Gastroesophageal sphincter (tissue), 3 donors: ENCODE measurements at regions not wholly inside any gene's neighbourhood (a gene's known extent, or its start where the extent isn't known, plus 50 kb on each side); places are given as distances from the start of the nearest gene placed in this dataset.

Experiments used
- CTCF ChIP-seq, 4 experiments: fragments of 200-600 bp in 2 of 4; fragments of 450-650 bp in 2 of 4; sonication (generic) in 1 of 4; IDR thresholded peaks; one replicate each; pipeline ENCODE4 v1.5.1; 2017 to 2019; ENCODE audit warnings: antibody characterized with exemption in 4 of 4, mild to moderate bottlenecking in 2 of 4, moderate library complexity in 2 of 4
- EP300 ChIP-seq: sonication (generic); formaldehyde crosslinking; IDR thresholded peaks from one replicate; pipeline ENCODE4 v1.6.1; 2017; ENCODE audit warnings: antibody characterized with exemption, mild to moderate bottlenecking
- POLR2A ChIP-seq, 2 donors: fragments of 450-650 bp; IDR thresholded peaks; one replicate each; pipeline ENCODE4 v1.6.1; 2017; ENCODE audit warnings: antibody characterized with exemption in 2 of 2, mild to moderate bottlenecking in 2 of 2, moderate library complexity in 1 of 2
- POLR2AphosphoS5 ChIP-seq: sonication (generic); formaldehyde crosslinking; IDR thresholded peaks from one replicate; pipeline ENCODE4 v1.6.1; 2017; ENCODE audit warnings: antibody characterized with exemption

GRCh38 chr10:57925045-57925444, 342.6 kb downstream of the IPMK start:
- TF ChIP-seq CTCF (IDR thresholded peaks at IDR 0.05) (no peak), POLR2A (IDR thresholded peaks at IDR 0.05) (no peak), EP300 (no peak), POLR2AphosphoS5 (no peak)
